ENCODE measurements at regions not wholly inside any gene's neighbourhood (a gene's known extent, or its start where the extent isn't known, plus 50 kb on each side); places are given as distances from the start of the nearest gene placed in this dataset.
"Not testable (repeated sequence)": the region's sequence is repeated elsewhere in the genome, so short reads cannot be mapped to it uniquely, and the experiment has no call there.

DNA sequence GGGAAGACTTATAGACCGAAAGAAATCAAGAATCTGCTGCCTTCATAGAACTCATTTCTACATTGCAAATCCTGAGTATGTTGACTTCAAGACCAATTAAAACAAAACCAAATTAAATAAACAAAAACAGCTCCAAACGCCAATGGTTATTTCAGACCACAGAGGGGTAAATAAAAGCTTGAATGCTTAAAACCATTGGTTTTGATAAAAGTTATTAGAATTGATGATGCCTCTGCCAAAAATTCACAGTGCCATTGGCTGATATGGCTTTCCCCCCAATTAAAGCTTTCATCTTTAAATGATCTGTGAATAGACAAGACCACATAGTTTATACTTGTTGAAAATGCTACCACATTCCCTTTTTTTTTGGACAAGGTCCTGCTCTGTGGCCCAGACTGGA, 188.5 kb downstream of the NFKBIZ start:
- Histone ChIP-seq H3K4me1 (ENCODE audit: control insufficient read depth, extremely low read depth, insufficient read depth, low read length) (no peaks in the 10 kb centered on the region), H2AFZ (ENCODE audit: low read depth, low read length) (no peak overlapping the region), H3K36me3 (ENCODE audit: control insufficient read depth in 2 of 2, extremely low read depth in 1 of 2, insufficient read depth in 2 of 2, low read length in 2 of 2) (no peaks in the 10 kb centered on the region), H3K27ac (ENCODE audit: insufficient read depth, low read depth, low read length) (no peak overlapping the region), H3K4me3 (replicated peaks in 1 of 3; ENCODE audit: insufficient read depth in 1 of 3, low read depth in 1 of 3, low read length in 3 of 3) (no peak overlapping the region), H3K27me3 (ENCODE audit: control insufficient read depth in 2 of 2, insufficient read depth in 2 of 2, low read length in 2 of 2) (no peaks in the 10 kb centered on the region), H3K4me2 (ENCODE audit: insufficient read depth, low read length) (no peak overlapping the region), H3K9ac (replicated peaks; ENCODE audit: extremely low read depth, insufficient read depth, low read length) (no peak overlapping the region), H3K79me2 (ENCODE audit: control insufficient read depth, insufficient read depth, low read length) (no peaks in the 10 kb centered on the region), H4K20me1 (replicated peaks; ENCODE audit: control insufficient read depth, extremely low read depth, insufficient read depth, low read length) (no peaks in the 10 kb centered on the region), H3K9me3 (replicated peaks; ENCODE audit: control insufficient read depth, insufficient read depth, low read length) (no peaks in the 10 kb centered on the region), H3K9me1 (replicated peaks; ENCODE audit: control insufficient read depth, extremely low read depth, insufficient read depth, low read length) (no peaks in the 10 kb centered on the region)
- dilution Hi-C loops (cut with MboI; ENCODE audit: extremely low pct_ligation_motif_present, low sequenced_read_pairs) (no loop called here), intact Hi-C loops (cut with micrococcal nuclease) (no loop called here)
- DNase-seq (ENCODE audit: low read depth, low spot score) (no peak), FAIRE-seq (no peak)
- no TSS peak for BruUV-seq (replicated peaks)
- POLR2A ChIA-PET: no interaction called here
- TF ChIP-seq EZH2 (IDR thresholded peaks at IDR 0.05; ENCODE audit: borderline replicate concordance, low read depth, low read length, severe bottlenecking): no peak
- TF ChIP-seq POLR2A (IDR thresholded peaks at IDR 0.05; ENCODE audit: low read depth, low read length): no peak
- TF ChIP-seq JUN (IDR thresholded peaks at IDR 0.05; ENCODE audit: borderline replicate concordance, insufficient read depth, insufficient read length, low read depth): no peak
- TF ChIP-seq, protein P1, sequence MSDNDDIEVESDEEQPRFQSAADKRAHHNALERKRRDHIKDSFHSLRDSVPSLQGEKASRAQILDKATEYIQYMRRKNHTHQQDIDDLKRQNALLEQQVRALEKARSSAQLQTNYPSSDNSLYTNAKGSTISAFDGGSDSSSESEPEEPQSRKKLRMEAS (IDR thresholded peaks at IDR 0.05; ENCODE audit: insufficient read depth, insufficient read length): no peak
- no peak for TF ChIP-seq MYC (IDR thresholded peaks at IDR 0.05; ENCODE audit: low read depth, low read length)
- no peak for TF ChIP-seq POLR2AphosphoS5 (IDR thresholded peaks at IDR 0.05; ENCODE audit: insufficient read depth, low read depth, low read length)
- CTCF ChIA-PET: interaction anchor here (1.9 kb wide), 1 partner anchor 32 kb away, joined by 4 read pairs; no protein-coding TSS in a partner anchor

DNA sequence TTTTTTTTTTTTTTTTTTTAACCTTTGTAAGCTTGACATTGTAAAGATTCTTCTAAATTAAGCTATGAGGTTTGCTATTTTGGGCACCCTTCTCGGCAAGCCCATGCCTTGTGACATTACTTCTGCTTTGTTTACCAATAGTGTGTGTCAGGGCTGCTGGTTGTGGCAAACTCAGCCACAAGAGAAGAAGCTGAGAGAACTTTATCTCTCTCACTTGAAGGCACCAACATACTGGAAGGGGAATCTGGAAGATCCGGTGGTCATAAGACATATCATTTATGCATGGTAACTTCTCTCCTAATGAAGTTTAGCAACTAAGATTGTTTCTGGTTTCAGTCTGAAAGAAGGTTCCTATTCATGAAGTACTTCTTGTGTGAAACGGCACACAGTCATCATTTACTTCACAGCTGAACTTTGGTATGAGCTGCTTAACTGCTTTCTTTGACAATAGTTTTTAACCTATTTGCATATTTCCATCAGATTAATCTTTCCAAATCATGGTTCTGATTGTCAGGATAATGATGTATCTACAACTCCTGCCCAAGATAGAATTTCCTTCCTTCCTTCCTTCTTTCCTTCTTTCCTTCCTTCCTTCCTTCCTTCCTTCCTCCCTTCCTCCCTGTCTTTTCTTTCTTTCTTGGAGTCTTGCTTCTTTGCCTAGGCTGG, 189.3 kb downstream of the NFKBIZ start:
- BruUV-seq (replicated peaks): no TSS peak
- Histone ChIP-seq H3K4me1 (ENCODE audit: control insufficient read depth, extremely low read depth, insufficient read depth, low read length) (no peaks in the 10 kb centered on the region), H3K4me2 (ENCODE audit: insufficient read depth, low read length) (no peak overlapping the region), H3K79me2 (ENCODE audit: control insufficient read depth, insufficient read depth, low read length) (no peaks in the 10 kb centered on the region), H3K9ac (replicated peaks; ENCODE audit: extremely low read depth, insufficient read depth, low read length) (no peak overlapping the region), H2AFZ (ENCODE audit: low read depth, low read length) (no peak overlapping the region), H4K20me1 (replicated peaks; ENCODE audit: control insufficient read depth, extremely low read depth, insufficient read depth, low read length) (no peaks in the 10 kb centered on the region), H3K36me3 (ENCODE audit: control insufficient read depth in 2 of 2, extremely low read depth in 1 of 2, insufficient read depth in 2 of 2, low read length in 2 of 2) (no peaks in the 10 kb centered on the region), H3K27ac (ENCODE audit: insufficient read depth, low read depth, low read length) (no peak overlapping the region), H3K27me3 (ENCODE audit: control insufficient read depth in 2 of 2, insufficient read depth in 2 of 2, low read length in 2 of 2) (no peaks in the 10 kb centered on the region), H3K9me3 (replicated peaks; ENCODE audit: control insufficient read depth, insufficient read depth, low read length) (no peaks in the 10 kb centered on the region), H3K9me1 (replicated peaks; ENCODE audit: control insufficient read depth, extremely low read depth, insufficient read depth, low read length) (no peaks in the 10 kb centered on the region), H3K4me3 (replicated peaks in 1 of 3; ENCODE audit: insufficient read depth in 1 of 3, low read depth in 1 of 3, low read length in 3 of 3) (no peak overlapping the region)
- CTCF ChIA-PET: interaction anchor here (0.8 to 1.9 kb wide), 3 partner anchors 8 to 40 kb away, joined by 3 to 4 read pairs (median 3); no protein-coding TSS in a partner anchor
- intact Hi-C loops (cut with micrococcal nuclease) (no loop called here), dilution Hi-C loops (cut with MboI; ENCODE audit: extremely low pct_ligation_motif_present, low sequenced_read_pairs) (no loop called here)
- no peak for DNase-seq (ENCODE audit: low read depth, low spot score)
- TF ChIP-seq POLR2AphosphoS5 (IDR thresholded peaks at IDR 0.05; ENCODE audit: insufficient read depth, low read depth, low read length): no peak
- TF ChIP-seq, protein P1 (IDR thresholded peaks at IDR 0.05; ENCODE audit: insufficient read depth, insufficient read length): no peak
- TF ChIP-seq, protein P2, sequence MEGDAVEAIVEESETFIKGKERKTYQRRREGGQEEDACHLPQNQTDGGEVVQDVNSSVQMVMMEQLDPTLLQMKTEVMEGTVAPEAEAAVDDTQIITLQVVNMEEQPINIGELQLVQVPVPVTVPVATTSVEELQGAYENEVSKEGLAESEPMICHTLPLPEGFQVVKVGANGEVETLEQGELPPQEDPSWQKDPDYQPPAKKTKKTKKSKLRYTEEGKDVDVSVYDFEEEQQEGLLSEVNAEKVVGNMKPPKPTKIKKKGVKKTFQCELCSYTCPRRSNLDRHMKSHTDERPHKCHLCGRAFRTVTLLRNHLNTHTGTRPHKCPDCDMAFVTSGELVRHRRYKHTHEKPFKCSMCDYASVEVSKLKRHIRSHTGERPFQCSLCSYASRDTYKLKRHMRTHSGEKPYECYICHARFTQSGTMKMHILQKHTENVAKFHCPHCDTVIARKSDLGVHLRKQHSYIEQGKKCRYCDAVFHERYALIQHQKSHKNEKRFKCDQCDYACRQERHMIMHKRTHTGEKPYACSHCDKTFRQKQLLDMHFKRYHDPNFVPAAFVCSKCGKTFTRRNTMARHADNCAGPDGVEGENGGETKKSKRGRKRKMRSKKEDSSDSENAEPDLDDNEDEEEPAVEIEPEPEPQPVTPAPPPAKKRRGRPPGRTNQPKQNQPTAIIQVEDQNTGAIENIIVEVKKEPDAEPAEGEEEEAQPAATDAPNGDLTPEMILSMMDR (IDR thresholded peaks at IDR 0.05; ENCODE audit: extremely low read depth in 1 of 2, insufficient read depth in 1 of 2, low read depth in 1 of 2, low read length in 2 of 2): no peak
- no peak for FAIRE-seq
- POLR2A ChIA-PET: interaction anchor here (0.6 kb wide), 1 partner anchor 185 kb away, joined by 3 read pairs; no protein-coding TSS in a partner anchor

DNA sequence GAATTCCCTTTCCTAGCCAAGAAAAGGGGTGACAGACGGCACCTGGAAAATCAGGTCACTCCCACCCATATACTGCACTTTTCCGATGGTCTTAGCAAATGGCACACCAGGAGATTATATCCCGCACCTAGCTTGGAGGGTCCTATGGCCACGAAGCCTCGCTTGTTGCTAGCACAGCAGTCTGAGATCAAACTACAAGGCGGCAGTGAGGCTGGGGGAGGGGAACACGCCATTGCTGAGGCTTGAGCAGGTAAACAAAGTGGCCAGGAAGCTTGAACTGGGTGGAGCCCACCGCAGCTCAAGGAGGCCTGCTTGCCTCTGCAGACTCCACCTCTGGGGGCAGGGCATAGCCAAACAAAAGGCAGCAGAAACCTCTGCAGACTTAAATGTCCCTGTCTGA, 190.8 kb downstream of the NFKBIZ start:
- H3K4me2 ChIP-seq (ENCODE audit: insufficient read depth, low read length); H3K79me2 ChIP-seq (ENCODE audit: control insufficient read depth, insufficient read depth, low read length); H3K9ac ChIP-seq (replicated peaks; ENCODE audit: extremely low read depth, insufficient read depth, low read length); dilution Hi-C loops (cut with MboI; ENCODE audit: extremely low pct_ligation_motif_present, low sequenced_read_pairs); CTCF ChIA-PET; H3K27me3 ChIP-seq (ENCODE audit: control insufficient read depth in 2 of 2, insufficient read depth in 2 of 2, low read length in 2 of 2); H3K27ac ChIP-seq (ENCODE audit: insufficient read depth, low read depth, low read length); H3K9me1 ChIP-seq (replicated peaks; ENCODE audit: control insufficient read depth, extremely low read depth, insufficient read depth, low read length); POLR2A ChIA-PET; H3K9me3 ChIP-seq (replicated peaks; ENCODE audit: control insufficient read depth, insufficient read depth, low read length); H3K4me3 ChIP-seq (replicated peaks in 1 of 3; ENCODE audit: insufficient read depth in 1 of 3, low read depth in 1 of 3, low read length in 3 of 3); intact Hi-C loops (cut with micrococcal nuclease); H2AFZ ChIP-seq (ENCODE audit: low read depth, low read length); H3K36me3 ChIP-seq (ENCODE audit: control insufficient read depth in 2 of 2, extremely low read depth in 1 of 2, insufficient read depth in 2 of 2, low read length in 2 of 2); BruUV-seq (replicated peaks); H4K20me1 ChIP-seq (replicated peaks; ENCODE audit: control insufficient read depth, extremely low read depth, insufficient read depth, low read length); H3K4me1 ChIP-seq (ENCODE audit: control insufficient read depth, extremely low read depth, insufficient read depth, low read length); DNase-seq (ENCODE audit: low read depth, low spot score); FAIRE-seq: not testable (repeated sequence)
